GM23338 (cell line): ENCODE measurements at regions not wholly inside any gene's neighbourhood (a gene's known extent, or its start where the extent isn't known, plus 50 kb on each side); places are given as distances from the start of the nearest gene placed in this dataset.

Experiments used
- ATAC-seq: fragments of 200-7000 bp; cut with Tn5 transposase; 3 replicates; pipeline ENCODE4 v1.9.1; 2020
- DNase-seq: peaks from one replicate; pipeline ENCODE4 v3.0.0-alpha.2; 2015; ENCODE audit warnings: low spot score
- H2AFZ ChIP-seq: fragments of 200-600 bp; sonication (generic); 2 replicates; pipeline ENCODE4 v1.8.0; 2016; ENCODE audit warnings: antibody characterized with exemption, mild to moderate bottlenecking, moderate library complexity
- H3F3A ChIP-seq: fragments of 200-600 bp; sonication (generic); replicated peaks from 2 replicates; pipeline ENCODE4 v1.8.0; 2017; ENCODE audit warnings: antibody characterized with exemption, mixed run types, low read depth
- H3K27ac ChIP-seq: fragments of 200-600 bp; sonication (generic); 2 replicates; pipeline ENCODE4 v1.6.1; 2016; ENCODE audit warnings: low read depth
- H3K27me3 ChIP-seq: fragments of 200-600 bp; sonication (generic); 2 replicates; pipeline ENCODE4 v1.8.0; 2016; ENCODE audit warnings: mild to moderate bottlenecking, mixed run types, moderate library complexity; ENCODE audit not compliant: insufficient read depth
- H3K36me3 ChIP-seq: fragments of 200-600 bp; sonication (generic); 2 replicates; pipeline ENCODE4 v1.8.0; 2016; ENCODE audit warnings: mild to moderate bottlenecking; ENCODE audit not compliant: insufficient read depth
- H3K4me1 ChIP-seq: fragments of 200-600 bp; sonication (generic); 2 replicates; pipeline ENCODE4 v1.8.0; 2016; ENCODE audit warnings: mild to moderate bottlenecking, moderate library complexity; ENCODE audit not compliant: insufficient read depth
- H3K4me2 ChIP-seq: fragments of 200-600 bp; sonication (generic); 2 replicates; pipeline ENCODE4 v1.7.1; 2017; ENCODE audit warnings: mixed run types
- H3K4me3 ChIP-seq: fragments of 200-600 bp; sonication (generic); 2 replicates; pipeline ENCODE4 v1.6.1; 2016; ENCODE audit warnings: mixed run types
- H3K79me2 ChIP-seq: fragments of 200-600 bp; sonication (generic); replicated peaks from 2 replicates; pipeline ENCODE4 v1.8.0; 2017; ENCODE audit warnings: mild to moderate bottlenecking; ENCODE audit not compliant: insufficient read depth
- H3K9me2 ChIP-seq: fragments of 200-600 bp; sonication (generic); 2 replicates; pipeline ENCODE4 v1.8.0; 2017; ENCODE audit not compliant: insufficient read depth
- H4K20me1 ChIP-seq: fragments of 200-600 bp; sonication (generic); replicated peaks from 2 replicates; pipeline ENCODE4 v1.8.0; 2017; ENCODE audit warnings: mild to moderate bottlenecking; ENCODE audit not compliant: insufficient read depth
- H3K27ac Mint-ChIP-seq: 2 replicates; pipeline ENCODE4 v1.8.0; 2020; ENCODE audit warnings: inconsistent platforms, mild to moderate bottlenecking, moderate library complexity, mixed read lengths
- H3K27me3 Mint-ChIP-seq: 3 replicates; pipeline ENCODE4 v1.8.0; 2022; ENCODE audit warnings: low read depth, mild to moderate bottlenecking, moderate library complexity, mixed read lengths, inconsistent platforms; ENCODE audit not compliant: insufficient read depth, poor library complexity
- H3K36me3 Mint-ChIP-seq: 3 replicates; pipeline ENCODE4 v1.8.0; 2021; ENCODE audit warnings: low read depth, mild to moderate bottlenecking, inconsistent platforms, moderate library complexity, mixed read lengths
- H3K4me1 Mint-ChIP-seq: 3 replicates; pipeline ENCODE4 v1.8.0; 2020; ENCODE audit warnings: mild to moderate bottlenecking, inconsistent platforms, mixed read lengths
- H3K4me3 Mint-ChIP-seq: 3 replicates; pipeline ENCODE4 v1.8.0; 2021; ENCODE audit warnings: moderate library complexity, mild to moderate bottlenecking, inconsistent platforms, mixed read lengths
- H3K9me3 Mint-ChIP-seq: 3 replicates; pipeline ENCODE4 v1.8.0; 2020; ENCODE audit warnings: moderate library complexity, mild to moderate bottlenecking, inconsistent platforms, mixed read lengths
- CREB1 ChIP-seq: fragments of 250-450 bp; sonication (Bioruptor Pico); IDR thresholded peaks from 2 replicates; pipeline ENCODE4 v1.5.0; 2020; ENCODE audit warnings: low read depth, mild to moderate bottlenecking, moderate library complexity
- CTCF ChIP-seq, 2 experiments: fragments of 200-600 bp in 1 of 2; sonication (generic) in 1 of 2; conservative IDR thresholded peaks; 2 replicates each; pipeline versions ENCODE4 v1.5.1 to v1.6.1; 2016 to 2017; ENCODE audit warnings: antibody characterized with exemption in 2 of 2, low read depth in 2 of 2, mild to moderate bottlenecking in 2 of 2, moderate library complexity in 1 of 2
- EZH2 ChIP-seq: fragments of 200-600 bp; sonication (generic); IDR thresholded peaks from one replicate; pipeline ENCODE4 v1.8.0; 2017; ENCODE audit warnings: antibody characterized with exemption, mild to moderate bottlenecking, low read depth; ENCODE audit not compliant: unreplicated experiment
- EZH2phosphoT487 ChIP-seq: fragments of 200-600 bp; sonication (generic); IDR thresholded peaks from one replicate; pipeline ENCODE4 v1.8.1; 2018; ENCODE audit warnings: antibody characterized with exemption; ENCODE audit not compliant: unreplicated experiment
- STAT1 ChIP-seq: IDR thresholded peaks from one replicate; pipeline ENCODE4 v1.6.1; 2016; ENCODE audit warnings: antibody characterized with exemption; ENCODE audit not compliant: unreplicated experiment
- ZNF114 ChIP-seq: fragments of 250-450 bp; sonication (Bioruptor Pico); IDR thresholded peaks from 2 replicates; pipeline ENCODE4 v1.5.0; 2020; ENCODE audit warnings: mild to moderate bottlenecking, moderate library complexity
- ZNF331 ChIP-seq: fragments of 250-450 bp; sonication (Bioruptor Pico); IDR thresholded peaks from 2 replicates; pipeline ENCODE4 v1.5.0; 2020; ENCODE audit warnings: low read depth, mild to moderate bottlenecking, moderate library complexity
- ZNF462 ChIP-seq: fragments of 250-450 bp; sonication (Bioruptor Pico); IDR thresholded peaks from 2 replicates; pipeline ENCODE4 v1.5.0; 2020; ENCODE audit warnings: mild to moderate bottlenecking, moderate library complexity
- TF ChIP-seq, protein P1 (sequence below): IDR thresholded peaks from 2 replicates; pipeline ENCODE4 v1.6.1; 2016; ENCODE audit warnings: antibody characterized with exemption

GRCh38 chr12:132395192-132395907, 66.0 kb upstream of the GALNT9 start:
- TF ChIP-seq CREB1 (CRISPR knock-in tag) (no peak), ZNF114 (no peak)
- Histone ChIP-seq H3K9me2 (peaks cover 5% of the 10 kb centered on the region; the same call in 1 of the 2 replicates), H3K4me2 (no peak overlapping the region), H4K20me1 (no peaks in the 10 kb centered on the region), H2AFZ (no peak overlapping the region), H3K27me3 (no peaks in the 10 kb centered on the region), H3F3A (peaks cover 5% of the 10 kb centered on the region; the same call in 1 of the 2 replicates), H3K27ac (no peak overlapping the region), H3K79me2 (no peaks in the 10 kb centered on the region), H3K36me3 (no peaks in the 10 kb centered on the region), H3K4me3 (no peak overlapping the region), H3K4me1 (no peaks in the 10 kb centered on the region; the same call in 1 of the 2 replicates)
- Mint-ChIP-seq H3K27me3 (peaks cover 25% of the 10 kb centered on the region), H3K36me3 (no peaks in the 10 kb centered on the region; the same call in 2 of the 3 replicates), H3K4me1 (peaks cover 26% of the 10 kb centered on the region), H3K4me3 (no peak overlapping the region), H3K9me3 (no peaks in the 10 kb centered on the region), H3K27ac (no peak overlapping the region)
- no peak for DNase-seq
- ATAC-seq = peak; percentile 19

- Histone ChIP-seq H3F3A (peaks cover 5% of the 10 kb centered on the region; the same call in 1 of the 2 replicates), H3K4me3 (no peak overlapping the region), H3K79me2 (no peaks in the 10 kb centered on the region), H3K9me2 (peaks cover 5% of the 10 kb centered on the region; the same call in 1 of the 2 replicates), H4K20me1 (no peaks in the 10 kb centered on the region), H3K36me3 (no peaks in the 10 kb centered on the region), H3K27me3 (peaks cover 3% of the 10 kb centered on the region; the same call in 1 of the 2 replicates), H3K27ac (no peak overlapping the region), H3K4me2 (no peak overlapping the region), H3K4me1 (no peaks in the 10 kb centered on the region; the same call in 1 of the 2 replicates), H2AFZ (no peak overlapping the region)
- H3K27ac Mint-ChIP-seq = peak overlapping the region; percentile 65; the same call in 1 of the 2 replicates
- H3K9me3 Mint-ChIP-seq = no peaks in the 10 kb centered on the region
- DNase-seq (no peak), ATAC-seq (no peak)
- H3K4me3 Mint-ChIP-seq = no peak overlapping the region
- H3K27me3 Mint-ChIP-seq = peaks cover 30% of the 10 kb centered on the region
- no peaks in the 10 kb centered on the region; the same call in 2 of the 3 replicates for H3K36me3 Mint-ChIP-seq
- peaks cover 31% of the 10 kb centered on the region for H3K4me1 Mint-ChIP-seq
- TF ChIP-seq EZH2phosphoT487 (no peak), ZNF331 (CRISPR knock-in tag) (no peak), ZNF114 (no peak), ZNF462 (CRISPR knock-in tag) (no peak), CTCF (conservative IDR thresholded peaks at IDR 0.05; ENCODE audit: low read depth in 2 of 2) (no peak), CREB1 (CRISPR knock-in tag) (no peak), STAT1 (no peak), EZH2 (no peak)
- TF ChIP-seq, protein P1, sequence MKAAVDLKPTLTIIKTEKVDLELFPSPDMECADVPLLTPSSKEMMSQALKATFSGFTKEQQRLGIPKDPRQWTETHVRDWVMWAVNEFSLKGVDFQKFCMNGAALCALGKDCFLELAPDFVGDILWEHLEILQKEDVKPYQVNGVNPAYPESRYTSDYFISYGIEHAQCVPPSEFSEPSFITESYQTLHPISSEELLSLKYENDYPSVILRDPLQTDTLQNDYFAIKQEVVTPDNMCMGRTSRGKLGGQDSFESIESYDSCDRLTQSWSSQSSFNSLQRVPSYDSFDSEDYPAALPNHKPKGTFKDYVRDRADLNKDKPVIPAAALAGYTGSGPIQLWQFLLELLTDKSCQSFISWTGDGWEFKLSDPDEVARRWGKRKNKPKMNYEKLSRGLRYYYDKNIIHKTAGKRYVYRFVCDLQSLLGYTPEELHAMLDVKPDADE = no peak
These were observed 64.9 kb upstream of the GALNT9 start for GRCh38 chr12:132393991-132394949.
